Uterus (tissue), 3 donors: ENCODE measurements at regions not wholly inside any gene's neighbourhood (a gene's known extent, or its start where the extent isn't known, plus 50 kb on each side); places are given as distances from the start of the nearest gene placed in this dataset. TPM values are rescaled to one million over a fixed set of nuclear protein-coding genes. Genes with fewer than 3 reads are reported as not detected.
"Not testable (repeated sequence)": the region's sequence is repeated elsewhere in the genome, so short reads cannot be mapped to it uniquely, and the experiment has no call there.

ENCODE experiments used
- DNase-seq, 2 donors: peaks; one replicate each; pipeline ENCODE4 v3.0.0-alpha.2; 2019 to 2020
- H3K27ac ChIP-seq, 2 donors: fragments of 200-600 bp; sonication (generic); 1 replicate in 1 of 2; 2 replicates in 1 of 2; pipeline ENCODE4 v1.5.1; 2016 to 2018
- H3K27me3 ChIP-seq, 2 donors: fragments of 200-600 bp; sonication (generic); one replicate each; pipeline ENCODE4 v1.5.1; 2018 to 2019; ENCODE audit warnings: control low read depth in 1 of 2
- H3K36me3 ChIP-seq, 2 donors: fragments of 200-600 bp; sonication (generic); one replicate each; pipeline ENCODE4 v1.5.1; 2019; ENCODE audit warnings: control low read depth in 1 of 2
- H3K4me1 ChIP-seq, 2 donors: fragments of 200-600 bp; sonication (generic); one replicate each; pipeline ENCODE4 v1.5.1; 2018 to 2019; ENCODE audit warnings: control low read depth in 1 of 2
- H3K4me3 ChIP-seq, 2 donors: fragments of 200-600 bp; sonication (generic); 1 replicate in 1 of 2; 2 replicates in 1 of 2; pipeline ENCODE4 v1.5.1; 2018 to 2019; ENCODE audit warnings: mild to moderate bottlenecking in 1 of 2
- H3K9me3 ChIP-seq, 2 donors: fragments of 200-600 bp; sonication (generic); one replicate each; pipeline ENCODE4 v1.5.1; 2019; ENCODE audit warnings: control low read depth in 1 of 2
- CTCF ChIP-seq, 4 experiments: fragments of 200-600 bp in 2 of 4; fragments of 450-650 bp in 2 of 4; sonication (generic) in 2 of 4; IDR thresholded peaks; one replicate each; pipeline ENCODE4 v1.5.1; 2016 to 2019; ENCODE audit warnings: antibody characterized with exemption in 4 of 4, mild to moderate bottlenecking in 2 of 4, moderate library complexity in 1 of 4
- POLR2A ChIP-seq, 2 donors: fragments of 450-650 bp; IDR thresholded peaks; one replicate each; pipeline ENCODE4 v1.6.1; 2016; ENCODE audit warnings: antibody characterized with exemption in 2 of 2, mild to moderate bottlenecking in 1 of 2, moderate library complexity in 1 of 2
- intact Hi-C: fragments of 100-400 bp; cut with DNase I; formaldehyde crosslinking; loops from one replicate; pipeline ENCODE4 v1.15.1; 2023; ENCODE audit warnings: low total_unique reads
- small RNA-seq: library from RNA; depleted of rRNA; stranded (forward); fragments of <200 nt; gene quantifications from one replicate; pipeline ENCODE3, GENCODE V24; 2016
- donor health status: DM: yes; HTN: yes; CAD: no.

GRCh38 chr11:34724973-34725372 is 104.1 kb downstream of the EHF start:
- no peaks in the 10 kb centered on the region for H3K9me3 ChIP-seq

DNA sequence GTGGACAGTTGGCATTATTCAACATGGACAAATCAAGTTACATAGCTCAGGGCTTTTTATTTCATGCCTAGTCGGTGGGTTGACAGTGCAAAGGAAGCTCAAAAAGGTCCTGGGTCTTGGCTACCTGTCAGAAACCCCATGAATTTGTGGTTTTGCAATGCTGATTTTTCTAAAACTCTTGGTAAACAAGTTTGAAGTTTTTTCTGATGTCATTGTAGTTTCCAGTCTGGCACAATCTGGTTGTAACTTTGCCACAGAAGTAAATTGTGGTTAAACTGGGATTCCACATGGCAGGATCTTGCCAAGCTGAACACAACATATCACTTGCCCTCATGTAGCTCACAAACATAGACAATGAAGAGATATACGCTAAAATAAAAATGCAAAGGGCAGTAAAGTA is 100.8 kb downstream of the EHF start:
- TF ChIP-seq CTCF (IDR thresholded peaks at IDR 0.05), result no peak
- no peak for TF ChIP-seq POLR2A (IDR thresholded peaks at IDR 0.05)

More at GRCh38 chr11:34724973-34725372, 104.1 kb downstream of the EHF start:
- H3K36me3 ChIP-seq, result no peaks in the 10 kb centered on the region
- no peak overlapping the region for H3K27ac ChIP-seq
- no peak for DNase-seq
- H3K4me3 ChIP-seq, result no peak overlapping the region
- H3K4me1 ChIP-seq, result no peaks in the 10 kb centered on the region
- intact Hi-C loops, result no loop called here
- H3K27me3 ChIP-seq, result no peaks in the 10 kb centered on the region
- TF ChIP-seq POLR2A (IDR thresholded peaks at IDR 0.05) (no peak), CTCF (IDR thresholded peaks at IDR 0.05) (no peak)

GRCh38 chr11:34719303-34719848 is 98.5 kb downstream of the EHF start:
- Histone ChIP-seq H3K27me3 (no peaks in the 10 kb centered on the region), H3K36me3 (no peaks in the 10 kb centered on the region), H3K4me1 (no peaks in the 10 kb centered on the region), H3K4me3 (no peak overlapping the region), H3K9me3 (no peaks in the 10 kb centered on the region), H3K27ac (no peak overlapping the region)
- DNase-seq, result no peak
- TF ChIP-seq CTCF (IDR thresholded peaks at IDR 0.05) (no peak), POLR2A (IDR thresholded peaks at IDR 0.05) (no peak)
- intact Hi-C loops, result no loop called here

More for the DNA sequence above, 100.8 kb downstream of the EHF start:
- no peaks in the 10 kb centered on the region for H3K27me3 ChIP-seq
- DNase-seq, result no peak
- no peak overlapping the region for H3K4me3 ChIP-seq
- intact Hi-C loops, result no loop called here
- no peaks in the 10 kb centered on the region for H3K36me3 ChIP-seq
- H3K9me3 ChIP-seq, result no peaks in the 10 kb centered on the region
- H3K27ac ChIP-seq, result no peak overlapping the region
- H3K4me1 ChIP-seq, result no peaks in the 10 kb centered on the region

GRCh38 chr11:34713631-34714030 is 92.7 kb downstream of the EHF start:
- H3K27me3 ChIP-seq, intact Hi-C loops, H3K9me3 ChIP-seq, H3K4me3 ChIP-seq, H3K36me3 ChIP-seq, H3K4me1 ChIP-seq, H3K27ac ChIP-seq, DNase-seq: not testable (repeated sequence)

Small RNA genes in the stretch of these regions (small RNA-seq; reads per million reads assigned to genes)
- not detected for gene AL359999.1
